Forelimb muscle (tissue), 1 donor: ENCODE measurements at regions not wholly inside any gene's neighbourhood (a gene's known extent, or its start where the extent isn't known, plus 50 kb on each side); places are given as distances from the start of the nearest gene placed in this dataset.

Experiments used
- DNase-seq: peaks from one replicate; pipeline ENCODE4 v3.0.0-alpha.2; 2013; ENCODE audit warnings: low read depth

- DNase-seq, result no peak
These were observed 566.9 kb downstream of the BCL11A start for GRCh38 chr2:59986511-59986910.

- DNase-seq, result no peak
These were observed 567.5 kb downstream of the BCL11A start for GRCh38 chr2:59985923-59986322.

GRCh38 chr2:59974051-59974766 lies 579.2 kb downstream of the BCL11A start:
- DNase-seq, result no peak

- DNase-seq, result peak; percentile 2
These were observed 584.3 kb downstream of the BCL11A start for GRCh38 chr2:59969161-59969560.

GRCh38 chr2:59968441-59968840 lies 585.0 kb downstream of the BCL11A start:
- peak; percentile 19 for DNase-seq

- DNase-seq, result no peak
These were observed 585.8 kb downstream of the BCL11A start for GRCh38 chr2:59967691-59968090.

- DNase-seq, result no peak
These were observed 590.3 kb downstream of the BCL11A start for GRCh38 chr2:59963157-59963556.

GRCh38 chr2:59961746-59962145 lies 591.7 kb downstream of the BCL11A start:
- no peak for DNase-seq

- no peak for DNase-seq
These were observed 593.5 kb downstream of the BCL11A start for GRCh38 chr2:59959944-59960343.

- no peak for DNase-seq
These were observed 596.0 kb downstream of the BCL11A start for GRCh38 chr2:59957504-59957903.

GRCh38 chr2:59956981-59957380 lies 596.5 kb downstream of the BCL11A start:
- no peak for DNase-seq

- no peak for DNase-seq
These were observed 605.4 kb downstream of the BCL11A start for GRCh38 chr2:59947917-59948541.

GRCh38 chr2:59947209-59947608 lies 606.2 kb downstream of the BCL11A start:
- no peak for DNase-seq

GRCh38 chr2:59939236-59939635 lies 614.2 kb downstream of the BCL11A start:
- DNase-seq, result no peak

- DNase-seq, result no peak
These were observed 615.3 kb downstream of the BCL11A start for GRCh38 chr2:59938181-59938580.

GRCh38 chr2:59936048-59936447 lies 617.4 kb downstream of the BCL11A start:
- DNase-seq, result no peak

GRCh38 chr2:59935005-59935404 lies 618.4 kb downstream of the BCL11A start:
- DNase-seq, result no peak

- DNase-seq, result no peak
These were observed 619.5 kb downstream of the BCL11A start for GRCh38 chr2:59933948-59934347.

GRCh38 chr2:59932341-59932740 lies 621.1 kb downstream of the BCL11A start:
- DNase-seq, result no peak

- DNase-seq, result no peak
These were observed 623.0 kb downstream of the BCL11A start for GRCh38 chr2:59930430-59930829.

GRCh38 chr2:59926731-59927130 lies 626.7 kb downstream of the BCL11A start:
- no peak for DNase-seq

- no peak for DNase-seq
These were observed 628.1 kb downstream of the BCL11A start for GRCh38 chr2:59925321-59925720.

GRCh38 chr2:59924346-59924745 lies 629.1 kb downstream of the BCL11A start:
- DNase-seq, result no peak

GRCh38 chr2:59922450-59922849 lies 631.0 kb downstream of the BCL11A start:
- no peak for DNase-seq
